LNCaP clone FGC (cell line): ENCODE measurements at regions not wholly inside any gene's neighbourhood (a gene's known extent, or its start where the extent isn't known, plus 50 kb on each side); places are given as distances from the start of the nearest gene placed in this dataset.

Experiments
- DNase-seq: peaks from one replicate; pipeline ENCODE4 v3.0.0-alpha.2; 2011; ENCODE audit warnings: low read depth
- H3K4me3 ChIP-seq: 2 replicates; pipeline ENCODE4 v1.5.1; 2011; ENCODE audit warnings: mild to moderate bottlenecking, low read depth, low read length, control low read depth
- TF ChIP-seq, protein P1 (sequence below): IDR thresholded peaks from 2 replicates; pipeline ENCODE4 v1.5.1; 2012; ENCODE audit warnings: mild to moderate bottlenecking; ENCODE audit not compliant: control insufficient read depth, insufficient read depth; ENCODE audit errors: extremely low read depth

DNA sequence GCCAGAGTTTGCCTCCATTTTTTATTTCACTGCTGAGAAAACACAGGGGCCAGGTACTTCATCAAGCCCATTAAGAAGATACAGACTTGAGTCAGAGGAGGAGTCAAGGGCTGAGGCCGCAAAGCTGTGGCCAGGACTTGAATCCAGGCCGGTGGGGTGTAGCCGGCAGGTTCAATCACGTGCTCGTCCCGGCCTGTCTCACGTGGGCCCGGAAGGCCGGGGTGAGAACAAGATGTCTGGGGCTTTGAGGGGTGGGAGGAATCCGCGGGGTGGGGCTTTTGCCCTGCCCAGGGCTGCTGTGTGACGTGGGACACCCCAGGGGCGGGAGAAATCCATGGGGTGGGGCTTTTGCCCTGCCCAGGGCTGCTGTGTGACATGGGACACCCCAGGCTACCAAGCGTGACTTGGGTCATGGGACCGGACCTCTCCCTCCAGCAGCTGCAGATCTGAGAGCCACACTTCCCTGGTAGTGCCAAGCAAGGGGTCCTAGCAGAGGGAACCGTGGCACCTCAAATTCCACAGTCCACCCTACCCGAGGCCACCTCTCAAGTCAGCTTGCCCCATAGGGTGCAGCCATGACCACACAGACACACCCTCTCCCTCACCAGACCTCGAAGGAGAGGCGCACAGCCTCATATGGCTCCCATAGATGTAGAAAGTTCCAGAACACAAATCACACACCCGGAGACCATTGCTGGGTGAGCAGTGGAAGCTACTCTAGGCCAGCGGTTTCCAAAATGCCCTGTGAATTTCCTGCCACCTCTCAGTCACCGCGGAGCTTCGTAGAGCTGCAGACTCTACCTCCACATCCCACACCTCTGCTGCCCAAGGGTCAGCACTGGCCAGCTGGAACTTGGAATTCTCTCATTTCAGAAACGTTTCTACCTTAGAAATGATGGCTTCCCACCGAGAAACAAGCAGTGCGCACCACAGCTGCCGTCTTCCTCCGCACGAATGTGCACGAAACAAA, 156.1 kb downstream of the DLL1 start:
- no peak overlapping the region for H3K4me3 ChIP-seq
- DNase-seq: no peak
- TF ChIP-seq, protein P1, sequence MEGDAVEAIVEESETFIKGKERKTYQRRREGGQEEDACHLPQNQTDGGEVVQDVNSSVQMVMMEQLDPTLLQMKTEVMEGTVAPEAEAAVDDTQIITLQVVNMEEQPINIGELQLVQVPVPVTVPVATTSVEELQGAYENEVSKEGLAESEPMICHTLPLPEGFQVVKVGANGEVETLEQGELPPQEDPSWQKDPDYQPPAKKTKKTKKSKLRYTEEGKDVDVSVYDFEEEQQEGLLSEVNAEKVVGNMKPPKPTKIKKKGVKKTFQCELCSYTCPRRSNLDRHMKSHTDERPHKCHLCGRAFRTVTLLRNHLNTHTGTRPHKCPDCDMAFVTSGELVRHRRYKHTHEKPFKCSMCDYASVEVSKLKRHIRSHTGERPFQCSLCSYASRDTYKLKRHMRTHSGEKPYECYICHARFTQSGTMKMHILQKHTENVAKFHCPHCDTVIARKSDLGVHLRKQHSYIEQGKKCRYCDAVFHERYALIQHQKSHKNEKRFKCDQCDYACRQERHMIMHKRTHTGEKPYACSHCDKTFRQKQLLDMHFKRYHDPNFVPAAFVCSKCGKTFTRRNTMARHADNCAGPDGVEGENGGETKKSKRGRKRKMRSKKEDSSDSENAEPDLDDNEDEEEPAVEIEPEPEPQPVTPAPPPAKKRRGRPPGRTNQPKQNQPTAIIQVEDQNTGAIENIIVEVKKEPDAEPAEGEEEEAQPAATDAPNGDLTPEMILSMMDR: no peak

DNA sequence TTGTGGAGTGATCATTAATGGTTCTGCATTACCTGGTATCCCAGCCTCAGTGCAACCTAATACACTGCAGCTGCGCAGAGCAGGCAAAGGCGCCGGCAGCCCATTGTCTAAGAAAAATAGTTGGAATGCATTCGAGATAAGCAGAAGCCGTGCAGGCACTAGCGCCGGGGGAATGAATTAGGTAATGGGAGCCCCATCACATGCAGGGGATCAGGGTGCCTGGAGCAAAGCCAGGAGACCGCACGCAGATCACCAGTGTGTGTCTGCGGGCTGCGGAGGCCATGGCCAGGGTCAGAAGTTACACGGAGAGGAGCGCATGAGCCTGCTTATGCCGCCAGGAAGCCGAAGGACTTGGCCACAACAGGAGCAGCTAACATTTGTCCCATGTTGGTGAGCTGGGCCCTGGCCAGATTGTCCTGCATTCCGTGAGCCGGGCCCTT, 156.8 kb downstream of the DLL1 start:
- DNase-seq: no peak
- TF ChIP-seq, protein P1: no peak

GRCh38 chr6:170132561-170132991, 158.3 kb downstream of the DLL1 start:
- TF ChIP-seq, protein P1: no peak
- no peak for DNase-seq

More for the DNA sequence above, 156.8 kb downstream of the DLL1 start:
- H3K4me3 ChIP-seq: no peak overlapping the region

GRCh38 chr6:170132011-170132521, 158.8 kb downstream of the DLL1 start:
- TF ChIP-seq, protein P1: no peak
- H3K4me3 ChIP-seq: no peak overlapping the region
- DNase-seq: no peak

More at GRCh38 chr6:170132561-170132991, 158.3 kb downstream of the DLL1 start:
- H3K4me3 ChIP-seq: no peak overlapping the region

DNA sequence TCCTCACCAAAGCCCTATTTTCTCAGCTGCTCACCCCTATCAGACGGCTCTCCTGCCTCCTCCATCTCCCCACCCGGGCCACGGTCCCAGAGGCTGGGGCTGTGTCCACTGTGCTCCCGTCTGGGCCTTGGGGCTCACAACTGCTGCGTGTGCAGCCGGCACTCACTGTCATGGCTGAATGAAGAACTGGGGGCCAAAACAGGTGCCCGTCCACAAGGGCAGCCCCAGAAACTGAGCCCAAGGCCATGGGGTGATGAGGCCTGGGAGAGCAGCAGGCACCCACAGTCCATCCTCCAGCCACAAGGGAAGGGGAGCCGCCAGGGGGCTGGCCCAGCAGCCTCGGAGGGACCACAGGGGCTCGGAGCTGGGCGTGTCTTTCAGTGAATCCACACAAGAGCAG, 159.5 kb downstream of the DLL1 start:
- TF ChIP-seq, protein P1: no peak
- no peak for DNase-seq
- no peak overlapping the region for H3K4me3 ChIP-seq

- DNase-seq: no peak
- TF ChIP-seq, protein P1: no peak
- no peak overlapping the region for H3K4me3 ChIP-seq
These were observed 160.1 kb downstream of the DLL1 start for GRCh38 chr6:170130771-170131241.
